ENCODE measurements at regions not wholly inside any gene's neighbourhood (a gene's known extent, or its start where the extent isn't known, plus 50 kb on each side); places are given as distances from the start of the nearest gene placed in this dataset.

GRCh38 chr16:9655051-9655450, 527.2 kb downstream of the GRIN2A start:
- no peak for ATAC-seq
- TF ChIP-seq ISL1 (CRISPR knock-in tag; IDR thresholded peaks at IDR 0.05), result no peak

GRCh38 chr16:9657641-9658040, 524.6 kb downstream of the GRIN2A start:
- TF ChIP-seq CREB5 (CRISPR knock-in tag; IDR thresholded peaks at IDR 0.05; ENCODE audit: low read depth) (no peak), ZFP30 (CRISPR knock-in tag; IDR thresholded peaks at IDR 0.05) (no peak)
- no peak for ATAC-seq

- no peak for ATAC-seq
- TF ChIP-seq CREB5 (CRISPR knock-in tag; IDR thresholded peaks at IDR 0.05; ENCODE audit: low read depth) (no peak), ZNF70 (CRISPR knock-in tag; IDR thresholded peaks at IDR 0.05) (no peak), ZNF565 (CRISPR knock-in tag; conservative IDR thresholded peaks at IDR 0.05; ENCODE audit: low read depth) (no peak), CSRNP3 (CRISPR knock-in tag; IDR thresholded peaks at IDR 0.05) (no peak), PATZ1 (CRISPR knock-in tag; IDR thresholded peaks at IDR 0.05; ENCODE audit: borderline replicate concordance) (no peak), ISL1 (CRISPR knock-in tag; IDR thresholded peaks at IDR 0.05) (no peak), ZNF8 (CRISPR knock-in tag; IDR thresholded peaks at IDR 0.05) (no peak), SNAI2 (CRISPR knock-in tag; IDR thresholded peaks at IDR 0.05) (no peak), BACH2 (CRISPR knock-in tag; IDR thresholded peaks at IDR 0.05; ENCODE audit: borderline replicate concordance) (no peak), ZC3H10 (CRISPR knock-in tag; IDR thresholded peaks at IDR 0.05) (no peak), GLIS3 (CRISPR knock-in tag; IDR thresholded peaks at IDR 0.05) (no peak), ZFP30 (CRISPR knock-in tag; IDR thresholded peaks at IDR 0.05) (no peak), RARB (CRISPR knock-in tag; IDR thresholded peaks at IDR 0.05) (no peak), TSHZ2 (CRISPR knock-in tag; IDR thresholded peaks at IDR 0.05) (no peak), OSR1 (CRISPR knock-in tag; IDR thresholded peaks at IDR 0.05) (no peak), TCF4 (CRISPR knock-in tag; IDR thresholded peaks at IDR 0.05; ENCODE audit: borderline replicate concordance) (no peak)
These were observed 524.1 kb downstream of the GRIN2A start for GRCh38 chr16:9658164-9658563.

GRCh38 chr16:9658586-9658985, 523.6 kb downstream of the GRIN2A start:
- ATAC-seq, result no peak
- TF ChIP-seq POU6F1 (CRISPR knock-in tag; IDR thresholded peaks at IDR 0.05; ENCODE audit: borderline replicate concordance, low read depth) (no peak), PATZ1 (CRISPR knock-in tag; IDR thresholded peaks at IDR 0.05; ENCODE audit: borderline replicate concordance) (no peak), SNAI2 (CRISPR knock-in tag; IDR thresholded peaks at IDR 0.05) (no peak), TCF4 (CRISPR knock-in tag; IDR thresholded peaks at IDR 0.05; ENCODE audit: borderline replicate concordance) (no peak), ZFP30 (CRISPR knock-in tag; IDR thresholded peaks at IDR 0.05) (no peak), ESRRG (CRISPR knock-in tag; IDR thresholded peaks at IDR 0.05) (no peak), ZC3H10 (CRISPR knock-in tag; IDR thresholded peaks at IDR 0.05) (no peak), ISL1 (CRISPR knock-in tag; IDR thresholded peaks at IDR 0.05) (no peak), ZNF8 (CRISPR knock-in tag; IDR thresholded peaks at IDR 0.05) (no peak), ZNF565 (CRISPR knock-in tag; conservative IDR thresholded peaks at IDR 0.05; ENCODE audit: low read depth) (no peak), CSRNP3 (CRISPR knock-in tag; IDR thresholded peaks at IDR 0.05) (no peak), PPARA (CRISPR knock-in tag; IDR thresholded peaks at IDR 0.05; ENCODE audit: borderline replicate concordance) (no peak), TOX (CRISPR knock-in tag; IDR thresholded peaks at IDR 0.05; ENCODE audit: borderline replicate concordance) (no peak), ZNF70 (CRISPR knock-in tag; IDR thresholded peaks at IDR 0.05) (no peak)

All from SK-N-SH treated with all-trans-retinoic acid at 6 μM for 48 hours (cell line).